Neuronal stem cell (in vitro differentiated cells): ENCODE measurements at regions not wholly inside any gene's neighbourhood (a gene's known extent, or its start where the extent isn't known, plus 50 kb on each side); places are given as distances from the start of the nearest gene placed in this dataset.

Experiments
- DNase-seq: peaks from one replicate; pipeline ENCODE4 v3.0.0-alpha.2; 2013; ENCODE audit warnings: low spot score
- H2AFZ ChIP-seq: one replicate; pipeline ENCODE4 v1.6.1; 2013; ENCODE audit warnings: mild to moderate bottlenecking, low read length, inconsistent platforms
- H2AK5ac ChIP-seq: 2 replicates; pipeline ENCODE4 v1.6.1; 2013; ENCODE audit warnings: low read depth, mild to moderate bottlenecking, inconsistent platforms, low read length, moderate library complexity, mixed read lengths
- H2BK120ac ChIP-seq: 2 replicates; pipeline ENCODE4 v1.6.1; 2013; ENCODE audit warnings: low read depth, mild to moderate bottlenecking, inconsistent platforms, low read length, moderate library complexity, mixed read lengths
- H2BK12ac ChIP-seq: one replicate; pipeline ENCODE4 v1.6.1; 2013; ENCODE audit warnings: low read length, inconsistent platforms
- H2BK15ac ChIP-seq: 2 replicates; pipeline ENCODE4 v1.6.1; 2013; ENCODE audit warnings: mild to moderate bottlenecking, low read length, inconsistent platforms, mixed read lengths
- H2BK5ac ChIP-seq: one replicate; pipeline ENCODE4 v1.6.1; 2013; ENCODE audit warnings: inconsistent platforms, mild to moderate bottlenecking, low read length, moderate library complexity
- H3K14ac ChIP-seq: one replicate; pipeline ENCODE4 v1.6.1; 2013; ENCODE audit warnings: low read length, inconsistent platforms
- H3K18ac ChIP-seq: 2 replicates; pipeline ENCODE4 v1.6.1; 2013; ENCODE audit warnings: low read length, inconsistent platforms
- H3K23ac ChIP-seq: 2 replicates; pipeline ENCODE4 v1.6.1; 2013; ENCODE audit warnings: low read depth, mild to moderate bottlenecking, mixed read lengths, low read length, inconsistent platforms; ENCODE audit not compliant: poor library complexity
- H3K27ac ChIP-seq: replicated peaks from 3 replicates; pipeline ENCODE4 v1.5.1; 2013; ENCODE audit warnings: low read length, inconsistent platforms
- H3K27me3 ChIP-seq, 3 experiments: 2 replicates each; pipeline ENCODE4 v1.6.1; 2013; ENCODE audit warnings: low read length in 3 of 3, mild to moderate bottlenecking in 2 of 3, inconsistent platforms in 1 of 3, low read depth in 1 of 3, mixed read lengths in 1 of 3, moderate library complexity in 1 of 3; ENCODE audit not compliant: control insufficient read depth in 3 of 3, insufficient read depth in 3 of 3
- H3K36me3 ChIP-seq, 2 donors: replicated peaks in 1 of 2; 2 replicates each; pipeline ENCODE4 v1.6.1; 2013; ENCODE audit warnings: low read length in 2 of 2; ENCODE audit not compliant: control insufficient read depth in 2 of 2, insufficient read depth in 2 of 2
- H3K4ac ChIP-seq: 2 replicates; pipeline ENCODE4 v1.6.1; 2013; ENCODE audit warnings: inconsistent platforms, mild to moderate bottlenecking, low read length, moderate library complexity
- H3K4me1 ChIP-seq, 2 donors: 1 replicate in 1 of 2; 2 replicates in 1 of 2; pipeline ENCODE4 v1.6.1; 2013; ENCODE audit warnings: low read length in 2 of 2, low read depth in 1 of 2; ENCODE audit not compliant: control insufficient read depth in 2 of 2, insufficient read depth in 1 of 2
- H3K4me2 ChIP-seq: one replicate; pipeline ENCODE4 v1.6.1; 2013; ENCODE audit warnings: mild to moderate bottlenecking, low read length, inconsistent platforms; ENCODE audit not compliant: insufficient read depth, poor library complexity, severe bottlenecking
- H3K4me3 ChIP-seq, 2 donors: 2 replicates each; pipeline ENCODE4 v1.5.1; 2013; ENCODE audit warnings: low read length in 2 of 2, mild to moderate bottlenecking in 2 of 2, inconsistent platforms in 1 of 2, moderate library complexity in 1 of 2
- H3K79me1 ChIP-seq: one replicate; pipeline ENCODE4 v1.6.1; 2013; ENCODE audit warnings: low read depth, mild to moderate bottlenecking, inconsistent platforms, low read length, moderate library complexity
- H3K9ac ChIP-seq: one replicate; pipeline ENCODE4 v1.6.1; 2013; ENCODE audit warnings: mild to moderate bottlenecking, low read depth, low read length, inconsistent platforms; ENCODE audit not compliant: poor library complexity
- H3K9me3 ChIP-seq, 2 donors: replicated peaks in 1 of 2; 2 replicates each; pipeline versions ENCODE3 to v1.6.1; 2013; ENCODE audit warnings: low read length in 2 of 2, mild to moderate bottlenecking in 2 of 2, inconsistent platforms in 1 of 2, low read depth in 1 of 2, mixed read lengths in 1 of 2, moderate library complexity in 1 of 2; ENCODE audit not compliant: control insufficient read depth in 2 of 2, insufficient read depth in 1 of 2
- H4K8ac ChIP-seq: one replicate; pipeline ENCODE4 v1.6.1; 2013; ENCODE audit warnings: low read depth, mild to moderate bottlenecking, inconsistent platforms, low read length, moderate library complexity
- H4K91ac ChIP-seq: one replicate; pipeline ENCODE4 v1.6.1; 2013; ENCODE audit warnings: low read length, low read depth, mild to moderate bottlenecking, inconsistent platforms; ENCODE audit not compliant: poor library complexity
- WGBS, 2 donors: extraction: QIAGEN DNeasy Blood & Tissue Kit; methylation state at CpG; one replicate each; pipeline ENCODE4 v1.1.7; 2013; ENCODE audit warnings: missing lambda C conversion rate in 2 of 2, mixed read lengths in 1 of 2; ENCODE audit not compliant: insufficient read length in 2 of 2, insufficient replicate concordance in 1 of 2; ENCODE audit errors: extremely low coverage in 2 of 2; 5-methylcytosine and 5-hydroxymethylcytosine counted together

DNA sequence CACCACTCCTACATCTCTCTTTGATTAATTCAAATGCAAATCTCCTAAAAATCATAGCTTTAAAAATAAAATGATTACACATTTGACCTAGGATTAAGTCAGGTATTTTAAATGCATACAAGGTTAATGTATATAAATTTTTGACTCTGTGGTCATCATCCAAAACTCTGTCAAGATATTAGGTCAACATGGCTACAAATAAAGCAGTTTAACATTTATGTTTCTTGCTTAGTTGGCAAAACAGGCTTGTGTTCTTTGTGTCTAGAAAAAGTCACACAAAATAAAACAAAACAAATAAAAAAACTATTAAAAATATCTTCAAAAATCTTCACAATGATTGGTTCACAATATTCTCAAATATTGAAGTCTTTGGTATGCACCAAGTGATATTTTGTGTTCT lies 473.2 kb downstream of the LRFN5 start:
- Histone ChIP-seq H2BK15ac (no peak overlapping the region), H3K9me3 (no peaks in the 10 kb centered on the region), H3K23ac (no peak overlapping the region), H2BK120ac (no peak overlapping the region), H3K4me1 (no peaks in the 10 kb centered on the region), H2BK12ac (no peak overlapping the region), H2AK5ac (no peak overlapping the region), H3K79me1 (no peaks in the 10 kb centered on the region), H4K8ac (no peak overlapping the region), H3K14ac (no peak overlapping the region), H2AFZ (no peak overlapping the region), H3K4ac (no peak overlapping the region), H3K36me3 (no peaks in the 10 kb centered on the region), H2BK5ac (no peak overlapping the region), H3K27me3 (no peaks in the 10 kb centered on the region), H3K9ac (no peak overlapping the region), H3K18ac (no peak overlapping the region), H3K4me3 (no peak overlapping the region), H4K91ac (no peak overlapping the region), H3K4me2 (no peak overlapping the region), H3K27ac (no peak overlapping the region)
- no peak for DNase-seq

DNA sequence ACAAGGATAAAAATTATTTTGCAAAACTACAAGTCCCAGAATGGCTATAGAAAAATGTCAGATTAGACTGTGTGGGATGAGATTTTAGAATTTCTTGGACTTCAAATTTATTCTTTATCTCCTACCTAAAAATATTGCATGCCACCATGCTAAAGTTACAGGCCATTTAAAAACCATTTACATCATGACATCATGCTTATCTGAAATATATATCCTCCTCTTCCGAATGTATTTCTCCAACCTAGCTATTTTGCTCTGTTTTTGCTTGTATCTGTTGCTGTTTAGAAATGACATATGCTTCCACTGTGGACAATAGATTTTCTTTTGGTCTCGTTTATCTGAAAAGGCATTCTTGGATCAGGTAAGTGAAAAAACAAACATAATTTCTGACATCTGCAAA lies 471.7 kb downstream of the LRFN5 start:
- no peak overlapping the region for H3K4me3 ChIP-seq
- no CpG with 5 or more reads among the region's 2 CpGs for WGBS, 2 donors
- no peak overlapping the region for H4K91ac ChIP-seq

DNA sequence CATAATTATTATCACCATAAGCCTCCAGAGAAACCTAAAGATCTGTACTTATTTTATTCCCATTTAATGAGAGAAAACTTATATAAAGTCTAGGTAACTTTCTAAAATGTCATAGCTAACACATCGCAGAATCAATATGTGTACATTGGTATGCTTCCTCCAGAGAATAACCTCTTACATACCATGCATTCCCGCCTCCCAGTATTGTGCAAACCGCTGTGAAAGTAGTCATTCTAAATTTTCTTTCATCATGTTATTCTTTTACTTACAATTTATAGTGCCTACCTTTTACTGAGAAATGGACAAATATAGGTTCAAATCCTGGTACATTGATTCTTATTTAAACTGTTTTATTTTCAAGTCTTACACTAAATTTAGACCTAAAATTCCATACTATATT lies 463.4 kb downstream of the LRFN5 start:
- H3K9me3 ChIP-seq = no peaks in the 10 kb centered on the region
- H2BK15ac ChIP-seq = no peak overlapping the region
- H2BK120ac ChIP-seq = no peak overlapping the region
- no peak overlapping the region for H4K91ac ChIP-seq
- no peak overlapping the region for H3K4ac ChIP-seq
- H4K8ac ChIP-seq = no peak overlapping the region
- H3K4me1 ChIP-seq = no peaks in the 10 kb centered on the region
- no peak overlapping the region for H3K9ac ChIP-seq
- no peaks in the 10 kb centered on the region for H3K36me3 ChIP-seq
- H3K27me3 ChIP-seq = no peaks in the 10 kb centered on the region
- no peak overlapping the region for H3K4me3 ChIP-seq
- H3K27ac ChIP-seq = no peak overlapping the region
- no peak overlapping the region for H2AFZ ChIP-seq
- no peak overlapping the region for H3K23ac ChIP-seq
- WGBS, 2 donors = no CpG with 5 or more reads among the region's 3 CpGs
- H3K14ac ChIP-seq = no peak overlapping the region
- no peak overlapping the region for H2AK5ac ChIP-seq
- H3K18ac ChIP-seq = no peak overlapping the region
- H3K4me2 ChIP-seq = no peak overlapping the region
- no peak overlapping the region for H2BK12ac ChIP-seq
- H2BK5ac ChIP-seq = no peak overlapping the region
- H3K79me1 ChIP-seq = no peaks in the 10 kb centered on the region
- no peak for DNase-seq

More for the DNA sequence above, 471.7 kb downstream of the LRFN5 start:
- no peak overlapping the region for H3K27ac ChIP-seq
- H3K79me1 ChIP-seq = no peaks in the 10 kb centered on the region
- no peak for DNase-seq
- H2BK12ac ChIP-seq = no peak overlapping the region
- no peak overlapping the region for H3K18ac ChIP-seq
- H3K9ac ChIP-seq = no peak overlapping the region
- no peak overlapping the region for H3K4ac ChIP-seq
- no peak overlapping the region for H3K23ac ChIP-seq
- no peak overlapping the region for H2BK120ac ChIP-seq
- no peaks in the 10 kb centered on the region for H3K4me1 ChIP-seq
- no peak overlapping the region for H2AK5ac ChIP-seq
- no peak overlapping the region for H3K14ac ChIP-seq
- H2BK5ac ChIP-seq = no peak overlapping the region
- no peaks in the 10 kb centered on the region for H3K9me3 ChIP-seq
- H3K4me2 ChIP-seq = no peak overlapping the region
- no peak overlapping the region for H2AFZ ChIP-seq
- no peaks in the 10 kb centered on the region for H3K27me3 ChIP-seq
- no peak overlapping the region for H4K8ac ChIP-seq
- H2BK15ac ChIP-seq = no peak overlapping the region
- H3K36me3 ChIP-seq = no peaks in the 10 kb centered on the region

DNA sequence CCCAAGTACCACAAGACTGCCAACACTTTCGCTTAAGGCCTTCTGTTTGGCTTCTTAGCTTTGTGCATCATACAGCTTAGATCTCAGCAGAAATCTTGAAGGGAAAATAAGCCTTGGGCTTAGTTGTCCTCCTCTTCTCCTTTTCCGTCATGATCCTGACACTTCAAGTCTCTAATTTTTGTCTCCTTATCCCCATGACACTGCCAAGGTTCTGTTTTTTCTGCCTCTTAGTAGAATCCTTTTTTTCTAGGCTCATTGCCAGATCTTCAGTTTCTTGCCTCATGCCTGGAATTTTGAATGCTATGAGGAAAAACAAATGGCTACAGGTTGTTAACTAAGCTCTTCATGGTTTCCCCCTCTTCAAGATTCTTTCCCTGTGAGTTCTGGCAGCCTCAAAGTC lies 450.4 kb downstream of the LRFN5 start:
- no peak overlapping the region for H3K14ac ChIP-seq
- H4K8ac ChIP-seq = no peak overlapping the region
- H3K23ac ChIP-seq = no peak overlapping the region
- no peak overlapping the region for H2BK15ac ChIP-seq
- DNase-seq = no peak
- WGBS, 2 donors = no CpG with 5 or more reads among the region's 2 CpGs
- no peak overlapping the region for H3K4me2 ChIP-seq
- no peaks in the 10 kb centered on the region for H3K9me3 ChIP-seq
- no peaks in the 10 kb centered on the region for H3K36me3 ChIP-seq
- H3K79me1 ChIP-seq = no peaks in the 10 kb centered on the region
- no peak overlapping the region for H2BK12ac ChIP-seq
- no peak overlapping the region for H2AFZ ChIP-seq
- H3K4ac ChIP-seq = no peak overlapping the region
- H3K18ac ChIP-seq = no peak overlapping the region
- H2AK5ac ChIP-seq = no peak overlapping the region
- no peak overlapping the region for H4K91ac ChIP-seq
- H2BK5ac ChIP-seq = no peak overlapping the region
- no peak overlapping the region for H3K27ac ChIP-seq
- no peaks in the 10 kb centered on the region for H3K27me3 ChIP-seq
- no peak overlapping the region for H3K4me3 ChIP-seq
- H2BK120ac ChIP-seq = no peak overlapping the region
- no peak overlapping the region for H3K9ac ChIP-seq
- no peaks in the 10 kb centered on the region for H3K4me1 ChIP-seq
